ENCODE measurements at regions not wholly inside any gene's neighbourhood (a gene's known extent, or its start where the extent isn't known, plus 50 kb on each side); places are given as distances from the start of the nearest gene placed in this dataset.

DNA sequence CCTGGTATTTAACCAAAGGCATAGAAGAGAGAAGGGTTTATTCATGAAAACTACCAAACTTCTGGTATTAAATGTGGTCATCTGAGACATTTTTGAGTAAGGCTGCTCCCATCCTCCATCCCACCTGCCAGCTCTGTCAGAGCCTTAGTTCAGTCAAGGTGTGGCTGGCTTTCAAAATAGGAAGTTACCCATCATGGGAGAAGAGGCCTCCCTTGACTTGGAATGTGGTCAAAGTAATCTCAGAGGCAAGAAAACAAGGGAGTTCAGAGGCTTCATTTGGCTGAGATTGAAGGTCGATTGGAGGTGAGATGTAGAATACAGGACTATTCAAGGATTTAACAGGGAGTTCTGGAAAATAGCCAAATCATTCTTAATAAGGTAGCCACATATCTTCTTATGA lies 540.4 kb upstream of the ARRDC4 start:
- TF ChIP-seq, protein P1, sequence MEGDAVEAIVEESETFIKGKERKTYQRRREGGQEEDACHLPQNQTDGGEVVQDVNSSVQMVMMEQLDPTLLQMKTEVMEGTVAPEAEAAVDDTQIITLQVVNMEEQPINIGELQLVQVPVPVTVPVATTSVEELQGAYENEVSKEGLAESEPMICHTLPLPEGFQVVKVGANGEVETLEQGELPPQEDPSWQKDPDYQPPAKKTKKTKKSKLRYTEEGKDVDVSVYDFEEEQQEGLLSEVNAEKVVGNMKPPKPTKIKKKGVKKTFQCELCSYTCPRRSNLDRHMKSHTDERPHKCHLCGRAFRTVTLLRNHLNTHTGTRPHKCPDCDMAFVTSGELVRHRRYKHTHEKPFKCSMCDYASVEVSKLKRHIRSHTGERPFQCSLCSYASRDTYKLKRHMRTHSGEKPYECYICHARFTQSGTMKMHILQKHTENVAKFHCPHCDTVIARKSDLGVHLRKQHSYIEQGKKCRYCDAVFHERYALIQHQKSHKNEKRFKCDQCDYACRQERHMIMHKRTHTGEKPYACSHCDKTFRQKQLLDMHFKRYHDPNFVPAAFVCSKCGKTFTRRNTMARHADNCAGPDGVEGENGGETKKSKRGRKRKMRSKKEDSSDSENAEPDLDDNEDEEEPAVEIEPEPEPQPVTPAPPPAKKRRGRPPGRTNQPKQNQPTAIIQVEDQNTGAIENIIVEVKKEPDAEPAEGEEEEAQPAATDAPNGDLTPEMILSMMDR (IDR thresholded peaks at IDR 0.05; ENCODE audit: low read depth, low read length, poor library complexity, severe bottlenecking): no peak
- TF ChIP-seq EZH2phosphoT487 (IDR thresholded peaks at IDR 0.05; ENCODE audit: borderline replicate concordance, low read length): no peak
